Uterus (tissue), 2 donors: ENCODE measurements at regions not wholly inside any gene's neighbourhood (a gene's known extent, or its start where the extent isn't known, plus 50 kb on each side); places are given as distances from the start of the nearest gene placed in this dataset.

Experiments
- CTCF ChIP-seq, 4 experiments: fragments of 200-600 bp in 2 of 4; fragments of 450-650 bp in 2 of 4; sonication (generic) in 2 of 4; IDR thresholded peaks; one replicate each; pipeline ENCODE4 v1.5.1; 2016 to 2019; ENCODE audit warnings: antibody characterized with exemption in 4 of 4, mild to moderate bottlenecking in 2 of 4, moderate library complexity in 1 of 4
- POLR2A ChIP-seq, 2 donors: fragments of 450-650 bp; IDR thresholded peaks; one replicate each; pipeline ENCODE4 v1.6.1; 2016; ENCODE audit warnings: antibody characterized with exemption in 2 of 2, mild to moderate bottlenecking in 1 of 2, moderate library complexity in 1 of 2

DNA sequence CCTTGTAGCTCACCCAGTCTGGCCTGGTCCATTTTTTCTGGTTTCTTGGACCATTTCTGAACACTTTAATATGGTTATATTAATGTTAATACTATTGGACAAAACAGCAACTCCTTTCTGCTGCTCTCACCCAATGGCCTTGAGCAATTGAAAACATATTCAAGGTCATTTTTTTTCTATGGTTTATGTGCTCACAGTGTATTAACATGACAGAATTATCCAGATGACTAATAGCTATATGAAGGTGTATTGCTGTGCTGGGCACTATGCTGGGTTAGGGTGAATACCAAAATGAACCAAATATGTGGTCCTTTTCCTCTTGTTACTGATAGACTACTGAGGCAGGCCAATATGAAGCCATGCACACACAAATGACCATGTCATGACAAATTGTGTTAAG is 591.6 kb upstream of the PLXNA2 start:
- TF ChIP-seq CTCF (IDR thresholded peaks at IDR 0.05) (no peak), POLR2A (IDR thresholded peaks at IDR 0.05) (no peak)
